ENCODE measurements at regions not wholly inside any gene's neighbourhood (a gene's known extent, or its start where the extent isn't known, plus 50 kb on each side); places are given as distances from the start of the nearest gene placed in this dataset.

GRCh38 chr13:40060296-40061007, 405.0 kb downstream of the COG6 start:
- no peaks in the 10 kb centered on the region for H3K27me3 ChIP-seq (ENCODE audit: control insufficient read depth in 5 of 5, insufficient read depth in 4 of 5, low read length in 5 of 5)
- no peak overlapping the region for H3K4me3 ChIP-seq (ENCODE audit: low read depth in 1 of 5, low read length in 5 of 5)
- no peaks in the 10 kb centered on the region for H3K36me3 ChIP-seq (ENCODE audit: control insufficient read depth in 5 of 5, insufficient read depth in 5 of 5, low read length in 5 of 5)
- no peaks in the 10 kb centered on the region for H3K9me3 ChIP-seq (ENCODE audit: control insufficient read depth in 5 of 5, low read length in 5 of 5)
- H3K9ac ChIP-seq (ENCODE audit: low read length in 5 of 5), result no peak overlapping the region
- H3K4me1 ChIP-seq (ENCODE audit: control insufficient read depth in 5 of 5, insufficient read depth in 5 of 5, low read length in 5 of 5), result peaks cover 3 to 28% (median 12%) of the 10 kb centered on the region in 5 donors
- no peak overlapping the region for H3K27ac ChIP-seq (ENCODE audit: low read depth, low read length)

DNA sequence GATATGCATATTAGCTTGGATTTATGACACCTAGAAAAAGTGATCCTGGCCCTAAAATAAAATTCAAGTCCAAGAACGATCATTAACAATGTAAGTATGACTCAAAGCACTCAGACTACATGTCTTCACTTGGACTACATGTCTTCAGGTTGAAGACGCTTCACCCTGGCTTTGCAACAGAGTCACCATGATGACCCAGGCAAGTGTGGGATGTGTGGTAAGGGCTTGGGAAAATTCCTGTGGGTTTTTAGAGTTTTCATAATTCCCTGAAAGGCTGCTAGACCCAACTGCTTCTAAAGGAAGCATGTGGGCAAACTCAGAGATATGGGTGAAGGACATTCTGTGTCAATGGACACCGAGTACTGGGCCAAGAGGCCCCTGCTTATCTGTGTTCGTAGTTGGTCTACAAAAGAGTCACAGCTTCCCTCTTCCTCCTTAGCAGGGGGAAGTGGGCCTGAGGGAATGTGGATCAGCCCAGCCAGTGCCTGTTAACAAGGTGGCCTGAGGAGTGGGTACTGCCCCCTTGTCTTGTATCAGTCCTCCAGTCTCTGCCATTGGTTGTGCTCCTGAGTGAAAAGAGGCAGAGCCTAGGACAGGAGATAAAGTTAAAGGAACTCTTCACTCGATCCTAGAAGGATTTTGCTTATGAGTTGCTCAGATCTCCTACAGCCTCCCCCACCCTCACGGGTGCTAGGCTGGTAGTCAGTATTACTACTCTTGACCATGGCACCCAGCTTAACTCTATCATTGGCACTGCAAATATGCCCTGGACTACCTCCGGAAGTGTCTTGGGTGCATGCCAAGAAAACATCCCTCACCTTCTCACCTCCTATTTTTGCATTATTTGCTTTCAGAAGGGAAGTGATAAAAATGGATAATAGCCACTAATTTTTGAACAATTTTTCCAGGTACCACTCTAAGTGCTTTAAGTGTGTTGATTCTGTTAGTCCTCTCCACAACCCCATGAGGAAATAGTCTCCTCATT, 406.3 kb downstream of the COG6 start:
- H3K9me3 ChIP-seq (ENCODE audit: control insufficient read depth in 5 of 5, low read length in 5 of 5), result no peaks in the 10 kb centered on the region
- H3K27me3 ChIP-seq (ENCODE audit: control insufficient read depth in 5 of 5, insufficient read depth in 4 of 5, low read length in 5 of 5), result no peaks in the 10 kb centered on the region
- H3K36me3 ChIP-seq (ENCODE audit: control insufficient read depth in 5 of 5, insufficient read depth in 5 of 5, low read length in 5 of 5), result no peaks in the 10 kb centered on the region
- no peak overlapping the region for H3K4me3 ChIP-seq (ENCODE audit: low read depth in 1 of 5, low read length in 5 of 5)
- H3K27ac ChIP-seq (ENCODE audit: low read depth, low read length), result no peak overlapping the region
- no peak overlapping the region for H3K9ac ChIP-seq (ENCODE audit: low read length in 5 of 5)
- peaks cover 3 to 28% (median 12%) of the 10 kb centered on the region in 5 donors for H3K4me1 ChIP-seq (ENCODE audit: control insufficient read depth in 5 of 5, insufficient read depth in 5 of 5, low read length in 5 of 5)

DNA sequence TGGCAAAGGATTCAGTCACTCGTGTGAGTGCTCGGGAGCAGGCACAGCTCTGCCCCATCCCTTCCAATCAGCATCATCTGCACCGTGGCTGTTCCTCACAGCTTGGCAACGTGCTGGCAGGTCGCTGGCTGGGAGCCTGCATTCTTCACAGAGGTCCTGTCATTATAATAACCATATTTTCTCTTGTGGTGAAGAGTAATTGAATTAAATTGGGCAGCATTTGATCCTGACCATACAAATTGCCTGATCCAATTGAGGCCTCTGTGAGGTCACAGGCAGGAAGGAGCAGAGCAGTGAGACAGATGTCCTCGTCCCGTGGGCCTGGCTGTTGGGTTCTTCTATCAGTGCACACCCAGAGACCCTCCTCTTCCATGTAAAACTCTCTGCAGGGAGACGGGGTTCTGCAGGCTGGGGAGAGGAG, 407.8 kb downstream of the COG6 start:
- Histone ChIP-seq H3K4me1 (ENCODE audit: control insufficient read depth in 5 of 5, insufficient read depth in 5 of 5, low read length in 5 of 5) (peaks cover 3 to 28% (median 12%) of the 10 kb centered on the region in 5 donors), H3K36me3 (ENCODE audit: control insufficient read depth in 5 of 5, insufficient read depth in 5 of 5, low read length in 5 of 5) (no peaks in the 10 kb centered on the region), H3K27ac (ENCODE audit: low read depth, low read length) (no peak overlapping the region), H3K4me3 (ENCODE audit: low read depth in 1 of 5, low read length in 5 of 5) (no peak overlapping the region), H3K27me3 (ENCODE audit: control insufficient read depth in 5 of 5, insufficient read depth in 4 of 5, low read length in 5 of 5) (no peaks in the 10 kb centered on the region), H3K9ac (ENCODE audit: low read length in 5 of 5) (no peak overlapping the region), H3K9me3 (ENCODE audit: control insufficient read depth in 5 of 5, low read length in 5 of 5) (no peaks in the 10 kb centered on the region)

- H3K9ac ChIP-seq (ENCODE audit: low read length in 5 of 5), result no peak overlapping the region
These were observed 408.2 kb downstream of the COG6 start for GRCh38 chr13:40063703-40064102.

DNA sequence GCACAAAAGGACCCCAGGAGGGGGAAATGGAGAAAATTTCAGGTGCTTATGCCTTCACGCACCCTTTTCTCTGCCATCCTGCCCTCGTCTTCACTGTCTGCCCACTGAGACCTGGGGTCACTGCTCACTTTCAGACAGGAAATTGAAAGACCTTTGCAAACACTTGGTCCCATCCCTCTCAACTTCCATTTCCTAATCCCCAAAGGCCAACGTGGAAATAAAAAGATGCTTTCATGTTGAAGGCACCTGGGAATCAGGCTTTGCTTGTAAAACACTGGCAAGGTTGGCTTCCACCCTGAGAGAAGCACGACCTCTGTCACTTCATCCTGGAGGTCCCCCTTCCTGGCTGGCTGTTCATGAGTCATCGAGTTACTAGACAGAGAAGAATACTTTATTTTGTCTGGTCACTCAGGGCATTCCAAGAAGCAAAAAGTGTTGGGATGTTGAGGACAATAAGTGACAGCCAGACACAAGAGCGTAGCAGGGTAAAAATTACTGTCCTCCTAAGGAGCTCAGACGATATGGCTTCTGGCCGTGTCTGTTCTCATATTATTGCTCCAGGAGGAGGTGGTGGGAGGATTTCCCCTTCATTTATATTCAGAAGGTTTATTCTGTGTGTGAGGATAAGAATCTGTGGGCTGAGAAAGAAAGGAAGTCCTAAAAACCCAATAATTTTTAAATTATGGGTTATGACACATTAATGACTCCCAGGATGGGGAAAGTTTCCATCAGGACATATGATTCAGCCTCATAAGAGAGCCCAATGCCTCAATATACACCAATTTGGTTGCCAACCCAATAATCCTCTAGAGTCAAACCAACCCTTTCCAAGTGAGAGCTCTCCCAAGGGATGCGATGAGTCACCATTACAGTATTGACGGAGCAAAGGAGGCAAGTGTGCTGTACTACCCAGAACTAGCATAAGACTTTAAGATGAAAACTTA, 409.0 kb downstream of the COG6 start:
- Histone ChIP-seq H3K36me3 (ENCODE audit: control insufficient read depth in 5 of 5, insufficient read depth in 5 of 5, low read length in 5 of 5) (no peaks in the 10 kb centered on the region), H3K4me1 (ENCODE audit: control insufficient read depth in 5 of 5, insufficient read depth in 5 of 5, low read length in 5 of 5) (peaks cover 3 to 25% (median 15%) of the 10 kb centered on the region in 5 donors), H3K27me3 (ENCODE audit: control insufficient read depth in 5 of 5, insufficient read depth in 4 of 5, low read length in 5 of 5) (no peaks in the 10 kb centered on the region), H3K4me3 (ENCODE audit: low read depth in 1 of 5, low read length in 5 of 5) (no peak overlapping the region), H3K9ac (ENCODE audit: low read length in 5 of 5) (no peak overlapping the region), H3K9me3 (ENCODE audit: control insufficient read depth in 5 of 5, low read length in 5 of 5) (no peaks in the 10 kb centered on the region), H3K27ac (ENCODE audit: low read depth, low read length) (no peak overlapping the region)

More at GRCh38 chr13:40063703-40064102, 408.2 kb downstream of the COG6 start:
- H3K27me3 ChIP-seq (ENCODE audit: control insufficient read depth in 5 of 5, insufficient read depth in 4 of 5, low read length in 5 of 5), result no peaks in the 10 kb centered on the region
- no peak overlapping the region for H3K27ac ChIP-seq (ENCODE audit: low read depth, low read length)
- H3K4me3 ChIP-seq (ENCODE audit: low read depth in 1 of 5, low read length in 5 of 5), result no peak overlapping the region
- H3K4me1 ChIP-seq (ENCODE audit: control insufficient read depth in 5 of 5, insufficient read depth in 5 of 5, low read length in 5 of 5), result peaks cover 3 to 28% (median 12%) of the 10 kb centered on the region in 5 donors
- H3K9me3 ChIP-seq (ENCODE audit: control insufficient read depth in 5 of 5, low read length in 5 of 5), result no peaks in the 10 kb centered on the region
- no peaks in the 10 kb centered on the region for H3K36me3 ChIP-seq (ENCODE audit: control insufficient read depth in 5 of 5, insufficient read depth in 5 of 5, low read length in 5 of 5)

DNA sequence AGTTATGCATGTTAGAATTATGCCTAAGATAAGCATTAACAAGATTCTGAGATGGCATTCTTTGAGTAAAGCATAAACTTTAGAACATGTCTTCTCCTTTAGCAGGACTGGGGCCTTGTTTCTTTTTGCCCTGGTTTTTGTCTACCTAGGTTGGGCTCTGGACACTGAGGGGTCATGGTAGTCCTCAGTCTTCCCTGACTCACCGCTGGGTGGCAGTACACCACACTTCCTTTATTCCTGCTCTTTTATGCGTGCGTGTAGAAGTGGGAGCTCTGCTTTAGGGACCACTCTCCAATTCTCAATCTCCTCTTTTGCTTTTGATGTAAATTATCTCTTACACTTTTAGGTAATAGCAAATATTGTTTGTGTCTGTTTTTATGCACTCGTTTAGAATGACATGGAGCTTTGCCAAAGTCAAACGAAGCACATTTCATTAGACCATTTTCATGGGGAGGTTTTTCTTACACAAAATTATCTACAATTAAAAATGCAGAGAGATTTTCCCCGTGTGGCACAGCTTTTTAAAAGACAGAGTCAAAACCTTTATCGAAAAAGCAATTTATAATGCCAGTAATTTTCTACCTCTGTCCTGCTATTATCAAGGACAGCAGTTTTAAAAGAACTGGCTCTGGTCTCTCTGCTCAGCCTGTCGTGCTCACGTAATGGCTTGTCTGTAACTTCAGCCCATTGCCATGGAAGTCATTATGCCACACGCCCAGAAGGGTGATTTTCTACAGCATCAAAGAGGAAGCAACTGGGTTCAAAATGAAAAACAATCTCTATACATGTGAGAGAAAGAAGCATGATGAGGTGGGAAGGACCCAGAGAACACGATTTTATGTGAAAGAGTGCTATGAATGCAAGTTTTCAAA, 413.9 kb downstream of the COG6 start:
- H3K9ac ChIP-seq (ENCODE audit: low read length in 5 of 5), result peak overlapping the region in 1 of 5 donors; percentile 4
- H3K27ac ChIP-seq (ENCODE audit: low read depth, low read length), result peak overlapping the region; percentile 20

GRCh38 chr13:40070357-40070756, 414.9 kb downstream of the COG6 start:
- Histone ChIP-seq H3K27me3 (ENCODE audit: control insufficient read depth in 5 of 5, insufficient read depth in 4 of 5, low read length in 5 of 5) (no peaks in the 10 kb centered on the region), H3K36me3 (ENCODE audit: control insufficient read depth in 5 of 5, insufficient read depth in 5 of 5, low read length in 5 of 5) (no peaks in the 10 kb centered on the region), H3K4me1 (ENCODE audit: control insufficient read depth in 5 of 5, insufficient read depth in 5 of 5, low read length in 5 of 5) (peaks cover 4 to 23% (median 12%) of the 10 kb centered on the region in 5 donors), H3K4me3 (ENCODE audit: low read depth in 1 of 5, low read length in 5 of 5) (no peak overlapping the region), H3K9ac (ENCODE audit: low read length in 5 of 5) (no peak overlapping the region), H3K27ac (ENCODE audit: low read depth, low read length) (no peak overlapping the region), H3K9me3 (ENCODE audit: control insufficient read depth in 5 of 5, low read length in 5 of 5) (no peaks in the 10 kb centered on the region)

More for the DNA sequence above, 413.9 kb downstream of the COG6 start:
- Histone ChIP-seq H3K36me3 (ENCODE audit: control insufficient read depth in 5 of 5, insufficient read depth in 5 of 5, low read length in 5 of 5) (no peaks in the 10 kb centered on the region), H3K27me3 (ENCODE audit: control insufficient read depth in 5 of 5, insufficient read depth in 4 of 5, low read length in 5 of 5) (no peaks in the 10 kb centered on the region), H3K9me3 (ENCODE audit: control insufficient read depth in 5 of 5, low read length in 5 of 5) (no peaks in the 10 kb centered on the region), H3K4me3 (ENCODE audit: low read depth in 1 of 5, low read length in 5 of 5) (peak overlapping the region in 3 of 5 donors; percentile 3 to 56 (median 36)), H3K4me1 (ENCODE audit: control insufficient read depth in 5 of 5, insufficient read depth in 5 of 5, low read length in 5 of 5) (peaks cover 2 to 16% (median 12%) of the 10 kb centered on the region in 5 donors)

DNA sequence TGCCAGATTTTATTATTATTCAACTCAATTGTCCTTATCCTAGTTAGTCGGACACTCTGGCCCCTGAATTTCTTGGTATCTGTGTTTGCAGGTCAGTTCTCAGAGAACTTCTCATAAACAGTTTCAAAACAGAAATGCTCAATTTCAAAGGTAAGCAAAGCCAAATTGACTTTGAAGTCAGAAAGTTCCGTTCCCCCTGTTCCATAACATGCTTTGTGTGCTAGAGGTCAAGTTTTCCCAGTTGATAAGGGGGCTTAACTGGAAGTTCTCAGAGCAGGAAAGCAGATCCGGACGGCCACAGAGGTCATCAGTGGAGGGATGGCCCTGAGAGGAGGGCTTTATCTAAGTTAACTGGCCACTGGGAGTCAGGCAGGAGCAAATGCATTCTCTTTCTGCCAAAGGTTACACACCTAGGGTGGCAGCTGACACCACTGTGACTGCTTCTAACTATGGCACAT, 417.2 kb downstream of the COG6 start:
- Histone ChIP-seq H3K9ac (ENCODE audit: low read length in 5 of 5) (no peak overlapping the region), H3K4me1 (ENCODE audit: control insufficient read depth in 5 of 5, insufficient read depth in 5 of 5, low read length in 5 of 5) (peaks cover 4 to 23% (median 12%) of the 10 kb centered on the region in 5 donors), H3K36me3 (ENCODE audit: control insufficient read depth in 5 of 5, insufficient read depth in 5 of 5, low read length in 5 of 5) (no peaks in the 10 kb centered on the region), H3K27me3 (ENCODE audit: control insufficient read depth in 5 of 5, insufficient read depth in 4 of 5, low read length in 5 of 5) (no peaks in the 10 kb centered on the region), H3K4me3 (ENCODE audit: low read depth in 1 of 5, low read length in 5 of 5) (no peak overlapping the region), H3K27ac (ENCODE audit: low read depth, low read length) (no peak overlapping the region), H3K9me3 (ENCODE audit: control insufficient read depth in 5 of 5, low read length in 5 of 5) (peaks cover 0 to 2% (median 0%) of the 10 kb centered on the region in 5 donors)

All from subcutaneous abdominal adipose tissue (tissue), 5 donors.